Loucy (cell line): ENCODE measurements at regions not wholly inside any gene's neighbourhood (a gene's known extent, or its start where the extent isn't known, plus 50 kb on each side); places are given as distances from the start of the nearest gene placed in this dataset.

Experiments
- EZH2phosphoT487 ChIP-seq: fragments of 200-600 bp; IDR thresholded peaks from 2 replicates; pipeline ENCODE4 v1.6.1; 2018; ENCODE audit warnings: antibody characterized with exemption, mild to moderate bottlenecking, moderate library complexity, borderline replicate concordance
- TF ChIP-seq, protein P1 (sequence below): fragments of 200-600 bp; sonication (generic); conservative IDR thresholded peaks from 2 replicates; pipeline ENCODE4 v1.5.1; 2014; ENCODE audit warnings: mild to moderate bottlenecking, antibody characterized with exemption, low read length

DNA sequence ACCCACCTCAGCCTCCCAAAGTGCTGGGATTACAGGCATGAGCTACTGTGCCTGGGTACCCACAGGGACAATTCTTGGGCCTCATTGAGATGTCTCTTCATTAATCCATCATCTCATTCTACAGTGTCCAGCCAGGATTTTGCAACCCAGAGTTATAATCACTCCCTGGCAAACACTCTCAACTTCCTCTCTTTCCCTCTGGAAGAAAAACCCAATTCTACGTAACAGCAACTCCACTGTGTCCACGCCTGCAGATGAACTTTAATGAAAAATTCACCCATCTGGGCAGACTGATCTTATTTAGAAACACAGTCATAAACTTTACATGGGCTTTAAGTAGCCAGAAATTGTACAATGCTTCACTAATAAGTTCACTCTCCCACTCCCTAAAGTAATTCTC is 90.1 kb upstream of the ABCC4 start:
- TF ChIP-seq, protein P1, sequence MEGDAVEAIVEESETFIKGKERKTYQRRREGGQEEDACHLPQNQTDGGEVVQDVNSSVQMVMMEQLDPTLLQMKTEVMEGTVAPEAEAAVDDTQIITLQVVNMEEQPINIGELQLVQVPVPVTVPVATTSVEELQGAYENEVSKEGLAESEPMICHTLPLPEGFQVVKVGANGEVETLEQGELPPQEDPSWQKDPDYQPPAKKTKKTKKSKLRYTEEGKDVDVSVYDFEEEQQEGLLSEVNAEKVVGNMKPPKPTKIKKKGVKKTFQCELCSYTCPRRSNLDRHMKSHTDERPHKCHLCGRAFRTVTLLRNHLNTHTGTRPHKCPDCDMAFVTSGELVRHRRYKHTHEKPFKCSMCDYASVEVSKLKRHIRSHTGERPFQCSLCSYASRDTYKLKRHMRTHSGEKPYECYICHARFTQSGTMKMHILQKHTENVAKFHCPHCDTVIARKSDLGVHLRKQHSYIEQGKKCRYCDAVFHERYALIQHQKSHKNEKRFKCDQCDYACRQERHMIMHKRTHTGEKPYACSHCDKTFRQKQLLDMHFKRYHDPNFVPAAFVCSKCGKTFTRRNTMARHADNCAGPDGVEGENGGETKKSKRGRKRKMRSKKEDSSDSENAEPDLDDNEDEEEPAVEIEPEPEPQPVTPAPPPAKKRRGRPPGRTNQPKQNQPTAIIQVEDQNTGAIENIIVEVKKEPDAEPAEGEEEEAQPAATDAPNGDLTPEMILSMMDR, result no peak
- no peak for TF ChIP-seq EZH2phosphoT487
